Heart right ventricle (tissue), 16 donors: ENCODE measurements at regions not wholly inside any gene's neighbourhood (a gene's known extent, or its start where the extent isn't known, plus 50 kb on each side); places are given as distances from the start of the nearest gene placed in this dataset.

Experiments used
- ATAC-seq, 8 donors: fragments of 200-7000 bp; cut with Tn5 transposase; one replicate each; pipeline ENCODE4 v1.9.1; 2020; ENCODE audit warnings: mild to moderate bottlenecking in 8 of 8, moderate library complexity in 8 of 8, moderate number of reproducible peaks in 1 of 8
- DNase-seq, 2 donors: peaks; one replicate each; pipeline ENCODE4 v3.0.0-alpha.2; 2020
- H3K27ac ChIP-seq, 10 donors: fragments of 200-600 bp; sonication (generic) in 2 of 10; one replicate each; pipeline versions ENCODE4 v1.5.0 to v1.8.0; 2020 to 2022; ENCODE audit warnings: mild to moderate bottlenecking in 3 of 10
- H3K27me3 ChIP-seq, 7 donors: fragments of 200-600 bp; one replicate each; pipeline ENCODE4 v1.8.0; 2021 to 2022; ENCODE audit warnings: mild to moderate bottlenecking in 2 of 7
- H3K36me3 ChIP-seq, 9 donors: fragments of 200-600 bp; sonication (generic) in 1 of 9; one replicate each; pipeline versions ENCODE4 v1.5.0 to v1.8.0; 2020 to 2022; ENCODE audit warnings: mild to moderate bottlenecking in 2 of 9
- H3K4me1 ChIP-seq, 9 donors: fragments of 200-600 bp; sonication (generic) in 1 of 9; one replicate each; pipeline versions ENCODE4 v1.5.0 to v1.8.0; 2020 to 2022; ENCODE audit warnings: mild to moderate bottlenecking in 4 of 9
- H3K4me3 ChIP-seq, 10 donors: fragments of 200-600 bp; sonication (generic) in 2 of 10; one replicate each; pipeline versions ENCODE4 v1.5.0 to v1.8.0; 2020 to 2022; ENCODE audit warnings: mild to moderate bottlenecking in 7 of 10, moderate library complexity in 2 of 10
- H3K9me3 ChIP-seq, 11 donors: fragments of 200-600 bp in 10 of 11; sonication (generic) in 2 of 11; one replicate each; pipeline versions ENCODE4 v1.5.0 to v1.8.0; 2013 to 2022; ENCODE audit warnings: mild to moderate bottlenecking in 2 of 11, control low read depth in 1 of 11, moderate library complexity in 1 of 11
- WGBS, 2 donors: extraction: QIAGEN DNeasy Blood & Tissue Kit; methylation state at CpG; one replicate each; pipeline ENCODE4 v1.1.7; 2013; ENCODE audit warnings: inconsistent platforms in 1 of 2; 5-methylcytosine and 5-hydroxymethylcytosine counted together
- intact Hi-C, 10 donors: fragments of 100-400 bp; cut with DNase I; formaldehyde crosslinking; loops; one replicate each; pipeline versions ENCODE4 v1.11.1 to v1.14.2; 2022
- TF ChIP-seq, protein P1 (sequence below), 9 donors: fragments of 200-600 bp; sonication (generic) in 2 of 9; IDR thresholded peaks; one replicate each; pipeline versions ENCODE4 v1.5.0 to v1.8.0; 2021 to 2022; ENCODE audit warnings: antibody characterized with exemption in 9 of 9, mild to moderate bottlenecking in 5 of 9, moderate library complexity in 1 of 9
- donor health status: Arrhythmogenic right ventricular cardiomyopathy.
- donor health status: ischemic (EF 13 %, LVEDD 7.1; RV severe dilation, severe dysfunction).
- donor health status: healthy with polysubstance abuse.
- donor health status: DM: no; HTN: yes; CAD: no.
- donor health status: DM: no; HTN: no; CAD: no.
- donor health status: ischemic (EF 25% LVEDD 6.9; RV normal size, moderate dysfunction).
- donor health status: ischemic (EF 25% LVEDD 5.7; RV mildly dilated, moderate dysfunction).
- donor health status: healthy.
- donor health status: DM: yes; HTN: yes; CAD: no.
- donor health status: Ischemic cardiomyopathy.
- donor health status: ischemic (EF 35%, LVEDD 5.7; RV mildly dilated, moderate dysfunction).
- donor health status: nonischemic (EF 11% LVEDD 7.7; RV severe dilation, severe dysfunction).
- donor health status: DM: yes; HTN: yes; CAD: no.
- donor health status: PGD.
- donor health status: ischemic (EF 29% LVEDD 5.4; RV normal size, mild dysfunction).
- donor health status: nonischemic (EF 23%, LVEDD 6.1; RV moderate dilation, normal function).

DNA sequence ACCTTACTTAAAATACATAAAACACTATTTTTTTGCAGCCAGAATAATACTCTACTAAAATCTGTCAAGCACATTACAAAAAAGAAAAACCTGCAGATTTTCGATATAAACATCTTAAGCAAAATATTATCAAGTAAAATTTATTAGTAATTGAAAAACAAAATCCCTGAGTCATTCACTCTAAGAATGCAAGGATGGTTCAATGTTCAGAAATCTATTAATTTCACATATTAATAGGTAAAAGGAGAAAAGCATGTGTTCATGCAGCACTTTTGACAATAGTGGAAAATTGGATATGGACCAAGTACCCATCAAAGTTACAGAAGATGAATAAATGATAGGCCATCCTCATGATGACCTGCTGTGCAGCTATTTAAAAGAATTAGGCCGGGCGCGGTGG lies 66.2 kb upstream of the OTOS start:
- 92 to 96% methylated on average over 4 of the region's 4 CpGs for WGBS, 2 donors

GRCh38 chr2:240207661-240208060 lies 67.2 kb upstream of the OTOS start:
- Histone ChIP-seq H3K4me1 (no peaks in the 10 kb centered on the region), H3K9me3 (peaks cover 0 to 8% (median 0%) of the 10 kb centered on the region in 11 donors), H3K27me3 (peaks cover 0 to 15% (median 9%) of the 10 kb centered on the region in 7 donors), H3K27ac (no peak overlapping the region), H3K36me3 (no peaks in the 10 kb centered on the region), H3K4me3 (no peak overlapping the region)
- WGBS, 2 donors, result 87 to 91% methylated on average over 4 of the region's 4 CpGs
- DNase-seq (no peak), ATAC-seq (no peak)
- TF ChIP-seq, protein P1, sequence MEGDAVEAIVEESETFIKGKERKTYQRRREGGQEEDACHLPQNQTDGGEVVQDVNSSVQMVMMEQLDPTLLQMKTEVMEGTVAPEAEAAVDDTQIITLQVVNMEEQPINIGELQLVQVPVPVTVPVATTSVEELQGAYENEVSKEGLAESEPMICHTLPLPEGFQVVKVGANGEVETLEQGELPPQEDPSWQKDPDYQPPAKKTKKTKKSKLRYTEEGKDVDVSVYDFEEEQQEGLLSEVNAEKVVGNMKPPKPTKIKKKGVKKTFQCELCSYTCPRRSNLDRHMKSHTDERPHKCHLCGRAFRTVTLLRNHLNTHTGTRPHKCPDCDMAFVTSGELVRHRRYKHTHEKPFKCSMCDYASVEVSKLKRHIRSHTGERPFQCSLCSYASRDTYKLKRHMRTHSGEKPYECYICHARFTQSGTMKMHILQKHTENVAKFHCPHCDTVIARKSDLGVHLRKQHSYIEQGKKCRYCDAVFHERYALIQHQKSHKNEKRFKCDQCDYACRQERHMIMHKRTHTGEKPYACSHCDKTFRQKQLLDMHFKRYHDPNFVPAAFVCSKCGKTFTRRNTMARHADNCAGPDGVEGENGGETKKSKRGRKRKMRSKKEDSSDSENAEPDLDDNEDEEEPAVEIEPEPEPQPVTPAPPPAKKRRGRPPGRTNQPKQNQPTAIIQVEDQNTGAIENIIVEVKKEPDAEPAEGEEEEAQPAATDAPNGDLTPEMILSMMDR (IDR thresholded peaks at IDR 0.05), result no peak
- intact Hi-C loops, result no loop called here

More for the DNA sequence above, 66.2 kb upstream of the OTOS start:
- DNase-seq (no peak), ATAC-seq (no peak)
- peaks cover 0 to 19% (median 8%) of the 10 kb centered on the region in 7 donors for H3K27me3 ChIP-seq
- H3K27ac ChIP-seq, result no peak overlapping the region
- no peaks in the 10 kb centered on the region for H3K4me1 ChIP-seq
- H3K9me3 ChIP-seq, result peaks cover 0 to 8% (median 0%) of the 10 kb centered on the region in 11 donors
- TF ChIP-seq, protein P1 (IDR thresholded peaks at IDR 0.05), result no peak
- no peaks in the 10 kb centered on the region for H3K36me3 ChIP-seq
- intact Hi-C loops, result no loop called here
- H3K4me3 ChIP-seq, result no peak overlapping the region

GRCh38 chr2:240208096-240208495 lies 67.6 kb upstream of the OTOS start:
- peaks cover 0 to 11% (median 6%) of the 10 kb centered on the region in 7 donors for H3K27me3 ChIP-seq
- H3K4me3 ChIP-seq, result no peak overlapping the region
- intact Hi-C loops, result no loop called here
- 93 to 97% methylated on average over 2 of the region's 2 CpGs for WGBS, 2 donors
- peaks cover 0 to 8% (median 0%) of the 10 kb centered on the region in 11 donors for H3K9me3 ChIP-seq
- H3K27ac ChIP-seq, result no peak overlapping the region
- DNase-seq (no peak), ATAC-seq (no peak)
- TF ChIP-seq, protein P1 (IDR thresholded peaks at IDR 0.05), result no peak
- no peaks in the 10 kb centered on the region for H3K4me1 ChIP-seq
- H3K36me3 ChIP-seq, result no peaks in the 10 kb centered on the region

DNA sequence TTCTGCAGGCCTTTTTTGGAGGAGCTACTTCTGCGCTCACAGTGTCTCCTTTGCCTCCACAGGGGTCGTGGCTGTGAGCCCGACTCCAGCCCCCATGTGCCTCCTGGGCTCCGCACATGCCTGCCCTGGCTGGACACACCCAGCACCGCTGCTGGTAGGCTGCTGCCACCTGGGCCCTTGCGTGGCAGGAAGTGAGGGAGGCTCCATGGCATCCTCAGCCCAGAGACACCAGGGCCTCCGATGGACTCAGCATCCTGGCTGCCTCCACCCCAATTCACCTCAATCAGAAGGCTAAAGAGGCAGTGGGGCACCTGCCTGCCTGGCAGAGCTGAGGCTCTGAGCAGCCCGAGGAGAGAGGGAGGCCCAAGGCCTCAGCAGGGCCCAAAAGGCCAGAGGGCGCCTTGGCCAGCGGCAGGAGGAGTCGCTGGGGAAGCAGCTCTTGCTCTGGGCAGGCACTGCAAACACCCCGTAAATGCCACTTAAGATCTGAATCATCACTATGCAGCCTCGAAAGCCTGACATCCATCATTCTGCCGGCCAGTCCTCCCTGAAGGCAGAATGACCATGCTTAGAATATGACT lies 68.3 kb upstream of the OTOS start:
- Histone ChIP-seq H3K9me3 (peaks cover 0 to 8% (median 0%) of the 10 kb centered on the region in 11 donors), H3K36me3 (no peaks in the 10 kb centered on the region), H3K27me3 (peaks cover 0 to 11% (median 5%) of the 10 kb centered on the region in 7 donors), H3K4me1 (no peaks in the 10 kb centered on the region), H3K27ac (no peak overlapping the region), H3K4me3 (no peak overlapping the region)
- 78 to 81% methylated on average over 14 of the region's 14 CpGs for WGBS, 2 donors
- TF ChIP-seq, protein P1 (IDR thresholded peaks at IDR 0.05), result no peak
- DNase-seq (no peak), ATAC-seq (no peak)
- intact Hi-C loops, result no loop called here
